ENCODE measurements at regions not wholly inside any gene's neighbourhood (a gene's known extent, or its start where the extent isn't known, plus 50 kb on each side); places are given as distances from the start of the nearest gene placed in this dataset.
A peak's percentile ranks its signal among the peaks of the same experiment; 100 is the strongest.

DNA sequence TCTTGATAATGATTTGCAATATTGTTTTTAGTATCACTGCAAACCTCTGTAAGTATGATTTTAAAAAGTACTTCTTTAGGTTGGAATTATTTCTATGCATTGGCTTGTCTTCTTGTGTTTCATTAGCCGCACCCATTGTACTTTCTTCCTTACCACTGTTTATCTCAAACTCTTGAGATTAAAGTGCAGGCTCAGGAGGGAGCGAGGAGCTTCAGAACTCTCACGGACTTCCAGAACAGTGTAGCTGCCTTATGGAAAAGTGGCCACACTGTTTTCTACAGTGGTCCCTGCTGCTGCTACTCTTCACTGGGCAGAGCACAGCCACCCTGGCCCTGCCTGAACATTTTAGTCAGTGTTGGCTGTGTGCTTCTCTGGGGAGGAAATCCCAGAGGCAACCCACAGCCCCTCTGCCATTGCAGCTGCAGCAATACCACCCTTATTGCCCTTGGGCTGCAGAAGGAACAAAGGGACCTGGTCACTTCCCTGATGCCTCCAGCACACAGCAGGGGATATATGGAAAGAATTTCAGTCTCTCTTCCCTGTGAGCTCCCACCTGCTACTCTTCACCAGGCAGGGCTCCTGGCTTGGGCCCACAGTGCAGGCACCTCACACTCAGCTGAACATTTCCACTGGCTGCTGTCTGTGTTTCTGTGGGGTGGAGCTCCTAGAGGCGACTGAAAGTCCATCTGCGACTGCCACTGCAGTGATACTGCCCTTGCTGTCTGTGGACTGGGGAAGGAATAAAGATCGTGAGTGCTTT is 91.7 kb upstream of the MAP3K4 start:
- no peak for DNase-seq (ENCODE audit: low spot score)

GRCh38 chr6:160911949-160912348 is 79.6 kb upstream of the MAP3K4 start:
- DNase-seq (ENCODE audit: low spot score): no peak

GRCh38 chr6:160912411-160912810 is 79.2 kb upstream of the MAP3K4 start:
- no peak for DNase-seq (ENCODE audit: low spot score)

DNA sequence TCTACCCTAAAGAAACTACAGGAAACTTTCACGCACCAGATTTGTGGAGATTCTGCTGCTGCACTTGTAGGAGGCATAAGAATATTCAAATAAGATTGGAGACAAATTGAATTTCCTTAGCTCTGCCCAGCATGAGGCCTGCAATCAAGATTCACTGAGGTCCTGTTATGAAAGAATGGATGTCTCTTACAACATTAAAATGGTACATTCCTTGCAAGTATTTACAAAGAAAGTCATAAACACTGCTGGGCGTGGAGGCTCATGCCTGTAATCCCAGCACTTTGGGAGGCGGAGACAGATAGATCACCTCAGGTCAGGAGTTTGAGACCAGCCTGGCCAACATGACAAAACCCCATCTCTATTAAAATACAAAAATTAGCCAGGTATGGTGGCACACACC is 74.0 kb upstream of the MAP3K4 start:
- no peak for DNase-seq (ENCODE audit: low spot score)

DNA sequence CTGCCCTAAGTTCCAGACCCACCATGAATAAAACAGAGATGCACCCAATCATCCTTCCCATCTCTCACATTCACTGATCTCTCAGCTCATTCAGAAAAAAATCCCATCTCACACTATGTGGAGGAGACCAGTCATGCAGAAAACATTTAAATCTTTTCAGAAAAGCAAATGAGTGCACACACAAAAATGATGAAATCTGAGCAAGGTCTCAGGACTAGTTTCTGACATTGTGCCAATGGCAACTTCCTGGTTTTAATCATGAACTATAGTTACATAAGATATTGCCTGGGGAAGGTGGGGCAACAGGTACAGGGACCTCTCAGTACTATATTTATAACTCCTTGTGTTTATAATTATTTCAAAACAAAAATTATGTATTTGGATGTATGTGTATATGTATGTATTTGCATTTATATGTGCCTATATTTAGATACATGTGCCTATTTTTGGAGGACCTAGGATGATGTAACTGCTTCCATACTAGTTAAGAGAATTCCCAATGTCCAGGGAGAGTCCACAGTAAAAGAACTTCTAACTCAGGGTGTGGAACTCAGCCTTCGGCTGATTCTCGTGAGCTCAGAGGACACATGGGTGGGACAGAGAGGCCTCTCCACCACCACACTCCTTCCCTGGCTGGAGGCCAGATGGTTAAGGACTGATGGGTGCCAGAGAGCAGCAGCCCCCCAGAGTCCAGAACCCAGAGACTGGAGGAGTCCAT is 71.7 kb upstream of the MAP3K4 start:
- DNase-seq (ENCODE audit: low spot score): no peak

- no peak for DNase-seq (ENCODE audit: low spot score)
Observed at GRCh38 chr6:160921095-160921494, 70.5 kb upstream of the MAP3K4 start.

- DNase-seq (ENCODE audit: low spot score): no peak
Observed at GRCh38 chr6:160926281-160927276, 65.0 kb upstream of the MAP3K4 start.

GRCh38 chr6:160927416-160927815 is 64.2 kb upstream of the MAP3K4 start:
- no peak for DNase-seq (ENCODE audit: low spot score)

GRCh38 chr6:160929361-160929760 is 62.2 kb upstream of the MAP3K4 start:
- no peak for DNase-seq (ENCODE audit: low spot score)

- DNase-seq (ENCODE audit: low spot score): no peak
Observed at GRCh38 chr6:160929831-160930230, 61.7 kb upstream of the MAP3K4 start.

- DNase-seq (ENCODE audit: low spot score): peak; percentile 63
Observed at GRCh38 chr6:160930547-160931377, 60.8 kb upstream of the MAP3K4 start.

DNA sequence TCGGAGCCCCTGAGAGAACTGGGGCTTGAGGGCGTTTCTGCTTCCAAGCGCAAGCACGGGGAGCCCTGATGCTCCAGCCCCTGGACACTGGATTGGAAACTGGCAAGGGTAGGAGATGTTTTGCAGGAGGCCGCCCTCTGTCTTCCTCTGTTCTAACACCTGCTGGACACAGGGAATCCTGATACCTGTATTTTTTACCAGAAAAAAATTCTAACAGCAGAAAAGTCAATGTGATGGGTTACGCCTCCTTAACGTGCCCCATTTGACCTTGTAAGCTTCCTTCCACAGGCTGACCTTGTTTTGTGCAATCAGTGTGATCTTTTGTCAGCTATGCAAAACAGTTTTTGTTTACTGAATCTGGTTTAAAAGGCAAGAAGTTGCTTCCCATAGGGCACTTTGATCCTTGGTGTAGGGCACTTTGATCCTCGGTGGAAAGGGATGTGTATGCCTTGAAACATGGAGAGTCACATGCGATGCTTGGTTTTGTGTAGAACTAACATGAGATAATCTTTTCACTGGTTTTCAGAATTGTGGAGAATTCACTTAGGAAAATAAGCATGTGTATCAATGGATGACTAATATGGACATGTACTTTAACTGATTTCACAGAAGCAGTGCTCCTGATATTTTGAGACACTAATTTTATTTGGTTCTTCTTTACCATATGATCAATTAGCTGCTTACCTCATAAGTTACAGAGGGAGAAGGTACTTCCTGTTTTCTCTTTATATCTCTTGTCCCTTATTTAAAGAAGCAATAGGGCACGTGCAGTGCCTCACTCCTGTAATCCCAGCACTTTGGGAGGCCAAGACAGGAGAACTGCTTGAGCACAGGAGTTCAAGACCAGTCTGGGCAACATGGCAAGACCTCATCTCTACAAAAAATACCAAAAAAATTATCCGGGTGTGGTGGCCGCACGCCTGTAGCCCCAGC is 59.9 kb upstream of the MAP3K4 start:
- no peak for DNase-seq (ENCODE audit: low spot score)

DNA sequence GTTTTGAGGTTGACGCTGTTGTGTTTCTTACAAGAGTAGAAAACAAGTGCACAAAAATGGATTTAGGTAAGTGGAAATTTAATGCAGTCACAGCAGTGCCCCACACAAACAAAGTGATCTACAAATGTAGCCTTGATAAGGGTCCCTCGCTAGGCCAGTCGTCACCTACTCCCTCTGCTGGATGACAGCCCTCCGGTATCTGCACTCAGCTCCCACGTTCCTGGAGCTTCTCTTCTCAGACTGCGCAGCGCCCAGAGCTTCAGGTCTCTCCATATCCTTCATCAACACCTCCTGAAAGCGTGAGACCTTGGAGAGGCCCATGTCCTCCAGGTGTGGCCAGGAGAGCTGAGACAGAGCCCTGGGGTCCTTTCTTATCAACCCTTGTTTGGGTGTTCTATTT is 58.3 kb upstream of the MAP3K4 start:
- no peak for DNase-seq (ENCODE audit: low spot score)

DNA sequence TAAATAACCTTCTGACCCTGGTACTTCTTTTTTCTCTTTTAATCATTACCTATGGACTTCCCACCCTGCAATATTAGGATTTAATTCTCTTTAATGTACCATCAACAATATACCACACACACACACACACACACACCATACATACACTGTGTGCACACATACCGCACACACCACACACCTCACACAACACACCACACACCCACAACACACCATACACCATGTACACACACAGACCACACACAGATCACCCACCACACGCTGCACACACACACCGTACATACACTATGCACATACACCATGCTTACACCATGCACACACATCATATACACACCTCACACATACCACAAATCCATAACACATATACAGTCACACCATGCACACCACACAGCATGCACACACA is 57.4 kb upstream of the MAP3K4 start:
- DNase-seq (ENCODE audit: low spot score): no peak

GRCh38 chr6:160940197-160940596 is 51.4 kb upstream of the MAP3K4 start:
- DNase-seq (ENCODE audit: low spot score): no peak

Measured in HuH-7.5 (cell line).